ENCODE measurements at regions not wholly inside any gene's neighbourhood (a gene's known extent, or its start where the extent isn't known, plus 50 kb on each side); places are given as distances from the start of the nearest gene placed in this dataset.
A peak's percentile ranks its signal among the peaks of the same experiment; 100 is the strongest.

DNA sequence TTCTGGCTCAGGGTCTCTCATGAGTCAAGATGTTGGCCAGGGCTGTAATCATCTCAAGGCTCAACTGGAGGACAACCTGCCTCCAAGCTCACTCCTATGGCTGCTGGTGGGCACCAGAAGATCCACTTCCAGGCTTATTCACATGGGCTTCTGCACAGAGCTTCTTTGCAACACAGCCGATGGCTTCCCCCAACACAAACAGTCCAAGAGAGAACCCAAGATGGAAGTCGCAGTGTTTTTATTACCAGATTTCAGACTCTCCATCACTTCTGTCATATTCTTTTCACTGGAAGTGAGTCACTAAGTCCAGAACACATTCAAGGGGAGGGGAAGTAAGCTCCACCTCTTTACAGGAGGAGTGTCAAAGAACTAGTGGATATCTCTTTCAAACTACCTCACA is 75.5 kb downstream of the CD164 start:
- TF ChIP-seq, protein P1, sequence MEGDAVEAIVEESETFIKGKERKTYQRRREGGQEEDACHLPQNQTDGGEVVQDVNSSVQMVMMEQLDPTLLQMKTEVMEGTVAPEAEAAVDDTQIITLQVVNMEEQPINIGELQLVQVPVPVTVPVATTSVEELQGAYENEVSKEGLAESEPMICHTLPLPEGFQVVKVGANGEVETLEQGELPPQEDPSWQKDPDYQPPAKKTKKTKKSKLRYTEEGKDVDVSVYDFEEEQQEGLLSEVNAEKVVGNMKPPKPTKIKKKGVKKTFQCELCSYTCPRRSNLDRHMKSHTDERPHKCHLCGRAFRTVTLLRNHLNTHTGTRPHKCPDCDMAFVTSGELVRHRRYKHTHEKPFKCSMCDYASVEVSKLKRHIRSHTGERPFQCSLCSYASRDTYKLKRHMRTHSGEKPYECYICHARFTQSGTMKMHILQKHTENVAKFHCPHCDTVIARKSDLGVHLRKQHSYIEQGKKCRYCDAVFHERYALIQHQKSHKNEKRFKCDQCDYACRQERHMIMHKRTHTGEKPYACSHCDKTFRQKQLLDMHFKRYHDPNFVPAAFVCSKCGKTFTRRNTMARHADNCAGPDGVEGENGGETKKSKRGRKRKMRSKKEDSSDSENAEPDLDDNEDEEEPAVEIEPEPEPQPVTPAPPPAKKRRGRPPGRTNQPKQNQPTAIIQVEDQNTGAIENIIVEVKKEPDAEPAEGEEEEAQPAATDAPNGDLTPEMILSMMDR (IDR thresholded peaks at IDR 0.05; ENCODE audit: low read depth, low read length), result no peak
- no peak for DNase-seq
- no peak overlapping the region for H3K4me3 ChIP-seq (ENCODE audit: low read depth, low read length)

DNA sequence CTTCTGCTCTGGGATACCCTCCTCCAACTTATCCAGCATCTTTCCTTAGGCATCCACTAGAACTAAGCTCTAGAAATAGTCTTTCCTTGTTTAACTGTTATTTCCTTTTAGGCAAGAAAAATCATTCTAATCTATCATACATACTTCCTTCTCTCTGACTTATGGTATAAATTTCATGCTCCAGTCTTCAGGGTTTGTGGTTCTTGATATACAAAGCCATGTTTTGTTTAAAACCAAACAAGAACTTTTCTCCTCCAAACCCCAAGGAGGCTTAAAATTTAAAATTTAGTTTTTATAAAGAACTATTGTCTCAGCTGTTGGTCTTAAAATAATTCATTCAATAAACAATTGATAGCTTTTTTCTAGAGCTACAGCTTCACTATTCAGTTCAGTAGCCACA is 77.2 kb downstream of the CD164 start:
- DNase-seq, result no peak
- no peaks in the 10 kb centered on the region for H3K36me3 ChIP-seq
- no peaks in the 10 kb centered on the region for H3K9me3 ChIP-seq (ENCODE audit: severe bottlenecking)
- TF ChIP-seq, protein P1 (IDR thresholded peaks at IDR 0.05; ENCODE audit: low read depth, low read length), result no peak
- no peaks in the 10 kb centered on the region for H3K27me3 ChIP-seq (ENCODE audit: insufficient read depth, low read depth, severe bottlenecking)
- no peak overlapping the region for H3K4me3 ChIP-seq (ENCODE audit: low read depth, low read length)
- H3K27ac ChIP-seq, result no peak overlapping the region

More for the DNA sequence above, 75.5 kb downstream of the CD164 start:
- no peaks in the 10 kb centered on the region for H3K36me3 ChIP-seq
- H3K27me3 ChIP-seq (ENCODE audit: insufficient read depth, low read depth, severe bottlenecking), result no peaks in the 10 kb centered on the region
- H3K9me3 ChIP-seq (ENCODE audit: severe bottlenecking), result no peaks in the 10 kb centered on the region
- H3K27ac ChIP-seq, result no peak overlapping the region

DNA sequence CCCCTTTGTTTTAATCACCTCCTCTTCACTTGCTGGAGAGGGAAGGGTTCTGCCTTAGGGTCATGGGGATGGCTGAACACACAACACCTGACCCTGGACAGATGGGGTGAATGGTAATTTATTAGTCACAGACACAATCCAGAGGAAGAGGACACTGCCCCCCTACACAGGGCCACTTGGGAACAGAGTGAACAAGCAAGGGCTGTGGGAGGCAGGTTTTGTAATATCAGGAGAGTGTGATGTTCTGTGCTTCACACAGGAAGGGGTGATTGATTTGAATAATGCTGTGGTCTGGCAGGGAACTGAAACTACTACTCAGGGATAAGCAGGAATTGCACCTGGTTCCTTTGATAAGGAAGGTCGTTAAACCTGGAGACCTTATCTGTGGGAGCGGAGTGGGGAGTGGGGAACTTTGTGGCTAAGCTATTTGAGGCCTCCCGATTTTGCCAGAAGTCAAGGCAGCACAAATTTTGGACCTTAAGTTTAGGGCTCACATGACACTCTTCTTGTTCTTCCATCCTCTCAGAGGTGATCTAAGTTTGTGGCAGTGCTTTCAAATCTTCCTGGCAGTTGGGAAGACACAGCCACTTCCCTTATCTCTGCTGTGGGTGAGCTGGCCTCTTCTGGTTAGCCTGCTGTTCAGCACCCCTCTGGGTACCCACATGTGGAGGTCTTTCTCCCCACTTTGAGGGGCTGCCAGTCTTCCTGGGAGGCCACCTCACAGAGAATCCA is 77.8 kb downstream of the CD164 start:
- Histone ChIP-seq H3K4me3 (ENCODE audit: low read depth, low read length) (no peak overlapping the region), H3K36me3 (no peaks in the 10 kb centered on the region), H3K27me3 (ENCODE audit: insufficient read depth, low read depth, severe bottlenecking) (no peaks in the 10 kb centered on the region), H3K9me3 (ENCODE audit: severe bottlenecking) (no peaks in the 10 kb centered on the region), H3K27ac (no peak overlapping the region)
- TF ChIP-seq, protein P1 (IDR thresholded peaks at IDR 0.05; ENCODE audit: low read depth, low read length), result no peak
- DNase-seq, result peak; percentile 27

DNA sequence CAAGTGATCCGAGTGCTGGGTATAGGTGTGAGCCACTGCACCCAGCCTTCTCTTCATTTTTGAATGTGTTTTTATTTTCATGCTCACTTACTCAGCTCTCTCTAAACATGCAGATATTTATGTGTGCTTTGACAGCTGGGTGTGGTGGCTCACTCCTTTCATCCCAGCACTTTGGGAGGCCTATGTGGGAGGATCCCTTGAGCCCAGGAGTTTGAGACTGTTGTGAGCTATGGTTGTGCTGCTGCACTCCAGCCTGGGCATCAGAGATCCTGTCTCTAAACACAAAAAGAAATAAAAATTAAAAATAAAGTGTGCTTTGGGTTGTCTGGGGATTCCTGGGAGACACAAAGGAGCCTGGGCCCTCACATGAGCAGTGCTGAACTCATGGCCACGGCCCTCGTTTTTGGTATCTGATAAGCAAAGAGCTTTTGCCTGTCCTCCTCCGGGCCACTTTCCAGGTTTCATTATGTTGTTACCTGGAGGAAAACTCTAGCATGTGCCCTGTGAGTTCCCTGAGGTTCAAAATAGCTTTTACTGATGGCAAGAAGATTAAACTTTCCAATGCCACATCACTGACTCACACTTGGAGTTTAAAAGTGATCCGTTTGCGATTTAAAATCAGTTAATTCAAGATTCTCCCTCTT is 78.5 kb downstream of the CD164 start:
- no peaks in the 10 kb centered on the region for H3K36me3 ChIP-seq
- H3K27me3 ChIP-seq (ENCODE audit: insufficient read depth, low read depth, severe bottlenecking), result no peaks in the 10 kb centered on the region
- no peak for DNase-seq
- H3K27ac ChIP-seq, result no peak overlapping the region
- H3K9me3 ChIP-seq (ENCODE audit: severe bottlenecking), result no peaks in the 10 kb centered on the region
- no peak overlapping the region for H3K4me3 ChIP-seq (ENCODE audit: low read depth, low read length)
- TF ChIP-seq, protein P1 (IDR thresholded peaks at IDR 0.05; ENCODE audit: low read depth, low read length), result no peak

DNA sequence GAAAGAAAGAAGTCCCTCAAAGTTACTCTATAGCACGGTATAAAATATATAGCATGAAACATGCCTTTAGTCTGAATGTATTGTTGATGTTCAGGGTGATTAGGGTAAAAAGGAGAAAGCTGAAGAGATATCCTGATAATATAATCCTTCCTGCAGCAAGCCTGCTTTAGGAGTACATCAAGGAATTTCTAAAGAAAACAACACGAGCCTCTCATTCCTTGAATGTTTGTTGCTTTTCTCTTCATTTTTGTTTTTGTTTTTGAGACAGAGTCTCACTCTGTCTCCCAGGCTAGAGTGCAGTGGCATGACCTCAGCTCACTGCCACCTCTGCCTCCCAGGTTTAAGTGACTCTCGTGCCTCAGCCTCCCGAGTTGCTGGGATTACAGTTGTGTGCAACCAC is 79.1 kb downstream of the CD164 start:
- Histone ChIP-seq H3K4me3 (ENCODE audit: low read depth, low read length) (no peak overlapping the region), H3K27me3 (ENCODE audit: insufficient read depth, low read depth, severe bottlenecking) (no peaks in the 10 kb centered on the region), H3K27ac (no peak overlapping the region), H3K36me3 (no peaks in the 10 kb centered on the region), H3K9me3 (ENCODE audit: severe bottlenecking) (no peaks in the 10 kb centered on the region)
- TF ChIP-seq, protein P1 (IDR thresholded peaks at IDR 0.05; ENCODE audit: low read depth, low read length), result no peak
- no peak for DNase-seq

All from WERI-Rb-1 (cell line).